ENCODE measurements at regions not wholly inside any gene's neighbourhood (a gene's known extent, or its start where the extent isn't known, plus 50 kb on each side); places are given as distances from the start of the nearest gene placed in this dataset.
"Not testable (repeated sequence)": the region's sequence is repeated elsewhere in the genome, so short reads cannot be mapped to it uniquely, and the experiment has no call there.

GRCh38 chr17:53344778-53345177 lies 477.9 kb upstream of the KIF2B start:
- no peak for DNase-seq (ENCODE audit: low read depth in 2 of 3, low spot score in 1 of 3)

- no peak for DNase-seq (ENCODE audit: low read depth in 2 of 3, low spot score in 1 of 3)
These were observed 486.4 kb upstream of the KIF2B start for GRCh38 chr17:53336281-53336680.

DNA sequence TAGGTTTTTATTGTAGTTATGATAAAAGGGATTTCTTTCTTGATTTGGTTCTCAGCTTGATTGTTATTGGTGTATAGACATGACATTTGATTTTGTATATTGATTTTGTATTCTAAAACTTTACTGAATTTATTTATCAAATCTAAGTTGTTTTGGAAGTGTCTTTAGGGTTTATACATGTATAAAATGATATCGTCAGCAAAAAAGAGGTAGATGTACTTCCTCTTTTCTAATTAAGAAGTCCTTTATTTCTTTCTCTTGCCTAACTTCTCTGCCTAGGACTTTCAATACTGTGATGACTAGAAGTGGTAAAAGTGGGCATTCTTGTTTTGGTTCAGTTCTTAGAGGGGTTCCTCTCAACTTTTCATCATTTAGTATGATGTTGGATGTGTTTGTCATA lies 487.3 kb upstream of the KIF2B start:
- DNase-seq (ENCODE audit: low read depth in 2 of 3, low spot score in 1 of 3): no peak

- DNase-seq (ENCODE audit: low read depth in 2 of 3, low spot score in 1 of 3): no peak
These were observed 492.0 kb upstream of the KIF2B start for GRCh38 chr17:53330756-53331155.

- no peak for DNase-seq (ENCODE audit: low read depth in 2 of 3, low spot score in 1 of 3)
These were observed 501.1 kb upstream of the KIF2B start for GRCh38 chr17:53321651-53322050.

- no peak for DNase-seq (ENCODE audit: low read depth in 2 of 3, low spot score in 1 of 3)
These were observed 502.8 kb upstream of the KIF2B start for GRCh38 chr17:53319947-53320346.

DNA sequence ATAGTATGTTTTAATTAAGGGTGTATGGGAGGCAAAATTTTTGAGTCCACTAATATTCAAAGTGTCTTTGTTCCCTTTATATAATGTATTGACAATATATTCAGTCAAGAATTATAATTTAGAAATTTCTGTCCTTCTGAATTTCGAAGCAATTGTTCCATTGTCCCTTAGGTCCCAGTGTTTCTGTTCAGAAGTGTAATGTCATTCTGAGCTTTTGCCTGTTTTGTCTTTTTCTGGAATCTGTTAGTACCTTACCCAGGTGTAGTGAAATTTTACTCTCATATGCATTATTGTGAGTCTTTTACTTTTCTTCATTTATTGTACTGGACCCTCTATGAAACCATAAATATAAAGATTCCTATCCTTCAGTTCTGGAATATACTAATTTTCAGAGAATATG lies 505.7 kb upstream of the KIF2B start:
- DNase-seq (ENCODE audit: low read depth in 2 of 3, low spot score in 1 of 3): no peak

DNA sequence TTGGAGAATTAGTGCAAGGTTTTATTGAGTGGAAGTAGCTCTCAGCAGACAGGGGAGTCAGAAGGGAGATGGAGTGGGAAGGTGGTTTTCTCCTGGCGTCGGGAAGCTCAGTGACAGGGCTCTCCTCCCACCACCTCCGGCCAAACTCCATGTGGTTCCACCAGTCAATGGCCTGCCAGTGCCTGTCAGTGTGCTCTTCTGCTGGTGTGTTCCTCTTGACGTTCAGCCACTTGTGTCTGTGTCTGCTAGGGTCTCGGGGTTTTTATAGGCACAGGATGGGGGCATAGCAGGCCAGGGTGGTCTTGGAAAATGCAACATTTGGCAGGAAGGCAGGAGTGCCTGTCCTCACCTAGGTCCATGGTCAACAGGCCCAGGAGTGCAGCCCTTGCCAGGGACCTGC lies 506.7 kb upstream of the KIF2B start:
- DNase-seq (ENCODE audit: low read depth in 2 of 3, low spot score in 1 of 3): no peak

GRCh38 chr17:53314521-53314920 lies 508.2 kb upstream of the KIF2B start:
- no peak for DNase-seq (ENCODE audit: low read depth in 2 of 3, low spot score in 1 of 3)

DNA sequence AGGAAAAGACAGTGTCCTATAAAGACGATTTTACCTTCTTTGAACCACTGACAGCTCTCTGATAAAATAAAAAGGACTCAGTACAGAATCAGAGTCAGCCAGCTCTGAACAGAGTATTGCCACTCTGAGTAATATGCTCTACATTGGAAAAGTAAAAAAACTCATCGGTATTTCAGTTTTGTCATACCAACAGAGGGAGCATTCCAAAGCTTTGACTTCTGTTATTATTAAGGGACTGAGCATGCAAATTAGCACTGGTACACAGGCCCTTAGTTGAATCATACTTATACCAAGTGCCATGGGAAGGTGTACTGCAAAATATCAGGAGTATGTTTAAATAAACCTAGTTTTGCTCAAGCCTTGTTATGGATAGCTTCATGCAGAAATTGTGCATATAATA lies 509.0 kb upstream of the KIF2B start:
- DNase-seq (ENCODE audit: low read depth in 2 of 3, low spot score in 1 of 3): no peak

- DNase-seq (ENCODE audit: low read depth in 2 of 3, low spot score in 1 of 3): no peak
These were observed 544.3 kb upstream of the KIF2B start for GRCh38 chr17:53278466-53278865.

DNA sequence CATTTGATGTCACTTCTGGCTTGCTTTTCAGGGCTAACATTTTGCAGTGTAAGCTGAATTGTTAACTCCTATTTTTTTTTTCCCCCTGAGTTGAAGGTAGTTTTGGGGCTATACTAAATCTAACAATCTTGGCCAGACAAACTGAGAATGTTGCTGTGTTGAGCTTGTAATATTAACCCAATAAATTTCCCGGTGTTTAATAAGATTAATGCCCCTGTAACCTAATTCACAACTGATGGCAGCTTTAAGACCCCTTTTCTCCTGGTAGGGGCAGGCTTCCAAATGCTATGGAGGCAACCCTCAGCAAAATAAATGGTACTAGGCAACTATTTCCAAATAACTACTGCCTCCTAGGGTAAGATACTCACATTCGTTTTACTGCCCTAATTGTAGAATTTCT lies 549.6 kb upstream of the KIF2B start:
- no peak for DNase-seq (ENCODE audit: low read depth in 2 of 3, low spot score in 1 of 3)

DNA sequence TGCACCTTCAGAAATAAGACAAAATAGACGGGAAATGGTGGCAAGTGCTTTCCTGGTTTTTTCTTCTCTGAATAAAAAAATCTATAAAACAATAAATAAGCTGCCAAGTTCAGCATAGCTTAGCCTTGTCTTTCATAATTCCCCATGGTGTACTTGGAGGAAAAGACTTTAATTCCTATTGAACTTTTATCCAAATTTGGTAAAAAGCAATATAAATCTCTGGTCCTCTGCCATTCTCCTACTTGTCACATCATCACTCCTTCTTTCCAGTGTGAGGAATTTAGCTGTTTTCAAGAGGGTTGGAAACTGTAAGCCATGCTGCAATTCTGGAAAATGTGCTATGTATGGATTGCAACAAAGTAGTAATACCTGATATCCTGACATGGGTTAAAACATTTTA lies 551.8 kb upstream of the KIF2B start:
- DNase-seq (ENCODE audit: low read depth in 2 of 3, low spot score in 1 of 3): no peak

GRCh38 chr17:53264730-53265129 lies 558.0 kb upstream of the KIF2B start:
- DNase-seq (ENCODE audit: low read depth in 2 of 3, low spot score in 1 of 3): no peak

DNA sequence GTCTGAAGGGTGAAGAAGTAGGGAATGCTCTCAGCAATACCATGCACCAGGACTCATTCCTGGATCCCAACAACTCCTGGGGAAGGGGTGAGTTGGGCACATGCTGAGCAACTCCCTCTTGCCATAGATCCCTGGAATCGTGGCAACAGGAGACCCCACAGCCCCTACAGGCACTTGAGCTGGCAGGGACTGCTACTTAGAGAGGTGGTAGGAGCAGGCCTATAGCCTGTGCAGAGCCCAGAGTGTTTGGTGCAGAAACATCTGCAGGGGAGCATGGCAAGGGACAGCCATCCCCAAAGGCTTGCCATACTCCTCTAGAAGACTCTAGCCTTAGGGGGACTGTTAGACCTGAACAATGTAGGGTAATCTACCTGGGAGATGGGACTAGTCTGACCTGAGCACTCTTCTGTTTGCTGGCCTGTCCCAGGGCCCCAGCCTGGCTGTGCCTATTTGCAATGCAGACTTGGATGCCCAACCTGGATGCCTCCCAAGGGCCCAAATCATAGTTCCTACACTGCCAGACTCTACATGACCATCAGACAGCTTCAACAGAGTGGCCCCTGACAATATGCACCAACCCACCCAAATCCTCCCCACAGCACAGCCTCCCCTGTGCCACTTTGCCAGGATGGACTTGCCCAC lies 568.6 kb upstream of the KIF2B start:
- no peak for DNase-seq (ENCODE audit: low read depth in 2 of 3, low spot score in 1 of 3)

DNA sequence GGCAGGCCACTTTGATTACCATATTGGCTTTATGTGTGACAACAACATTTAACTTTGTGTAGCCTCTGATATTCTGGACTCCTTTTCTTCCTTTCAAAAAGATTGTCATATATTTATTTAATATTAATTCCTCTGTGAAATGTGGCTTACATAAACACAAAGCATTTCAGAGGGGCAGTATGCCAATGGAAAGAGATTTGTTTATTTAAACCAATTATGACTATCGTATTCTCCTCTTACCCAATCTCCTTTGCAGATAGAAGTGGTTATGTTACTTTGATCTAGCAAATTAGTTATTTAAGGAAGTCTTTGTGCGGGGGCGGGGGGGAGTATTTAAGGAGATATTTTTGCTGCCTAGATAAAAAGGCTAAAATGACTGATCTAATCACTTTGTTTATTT lies 573.7 kb upstream of the KIF2B start:
- DNase-seq (ENCODE audit: low read depth in 2 of 3, low spot score in 1 of 3): no peak

GRCh38 chr17:53234138-53234537 lies 588.6 kb upstream of the KIF2B start:
- DNase-seq (ENCODE audit: low read depth in 2 of 3, low spot score in 1 of 3): no peak

GRCh38 chr17:53227514-53227913 lies 595.2 kb upstream of the KIF2B start:
- no peak for DNase-seq (ENCODE audit: low read depth in 2 of 3, low spot score in 1 of 3)

DNA sequence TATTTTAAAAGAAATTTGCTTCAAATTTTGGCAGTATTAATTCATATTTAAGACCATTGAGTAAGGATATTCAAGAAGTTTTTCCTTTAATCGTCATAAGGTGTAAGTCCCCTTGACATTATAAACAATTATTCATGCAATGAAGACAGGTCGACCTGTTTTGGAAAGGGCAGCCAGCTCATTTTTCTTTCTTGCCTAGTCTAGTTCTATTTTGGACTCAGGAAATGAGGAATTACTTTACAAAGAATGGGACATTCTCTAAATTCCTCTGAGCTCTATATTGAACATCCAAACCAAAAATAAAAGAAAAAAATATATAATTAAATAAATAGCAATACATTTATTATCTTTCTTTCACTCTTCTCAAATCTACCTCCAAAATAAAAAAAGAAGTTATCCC lies 595.6 kb upstream of the KIF2B start:
- DNase-seq (ENCODE audit: low read depth in 2 of 3, low spot score in 1 of 3): no peak

- no peak for DNase-seq (ENCODE audit: low read depth in 2 of 3, low spot score in 1 of 3)
These were observed 602.9 kb upstream of the KIF2B start for GRCh38 chr17:53219821-53220220.

- no peak for DNase-seq (ENCODE audit: low read depth in 2 of 3, low spot score in 1 of 3)
These were observed 604.0 kb upstream of the KIF2B start for GRCh38 chr17:53218723-53219122.

GRCh38 chr17:53217311-53217710 lies 605.4 kb upstream of the KIF2B start:
- DNase-seq (ENCODE audit: low read depth in 2 of 3, low spot score in 1 of 3): no peak

DNA sequence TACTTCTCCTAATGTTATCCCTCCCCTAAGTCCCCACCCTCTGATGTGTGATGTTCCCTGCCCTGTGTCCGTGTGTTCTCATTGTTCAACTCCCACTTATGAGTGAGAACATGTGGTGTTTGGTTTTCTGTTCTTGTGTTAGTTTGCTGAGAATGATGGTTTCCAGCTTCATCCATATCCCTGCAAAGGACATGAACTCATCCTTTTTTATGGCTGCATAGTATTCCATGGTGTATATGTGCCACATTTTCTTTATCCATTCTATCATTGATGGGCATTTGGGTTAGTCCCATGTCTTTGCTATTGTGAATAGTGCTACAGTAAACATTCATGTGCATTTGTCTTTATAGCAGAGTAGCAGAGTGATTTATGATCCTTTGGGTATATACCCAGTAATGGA lies 613.8 kb upstream of the KIF2B start:
- DNase-seq (ENCODE audit: low read depth in 2 of 3, low spot score in 1 of 3): not testable (repeated sequence)

DNA sequence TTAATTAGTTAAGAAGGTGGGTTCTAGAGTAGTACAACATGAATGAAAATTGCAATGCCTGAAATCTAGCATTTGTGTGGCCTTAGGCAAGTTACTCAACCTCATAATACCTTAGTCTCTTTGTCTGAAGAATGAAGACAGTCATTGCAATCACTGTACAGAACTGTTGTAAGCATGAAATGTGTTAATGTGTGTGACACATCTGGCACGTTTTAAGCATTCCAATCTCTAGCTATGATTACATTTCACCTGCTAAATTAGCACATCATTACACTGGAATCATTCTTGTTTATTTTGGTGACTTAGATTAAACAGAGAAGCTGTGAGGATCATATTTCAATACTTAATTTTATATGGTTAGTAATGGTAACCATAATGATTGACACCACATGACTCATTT lies 629.7 kb upstream of the KIF2B start:
- no peak for DNase-seq (ENCODE audit: low read depth in 2 of 3, low spot score in 1 of 3)

Data from stimulated activated CD4-positive, alpha-beta T cell treated with anti-CD3 and anti-CD28 coated beads, Interleukin-12 subunit alpha, Interleukin-12 subunit beta, amount 100 ng/mL, for 48 hours (primary cell).